ENCODE measurements at regions not wholly inside any gene's neighbourhood (a gene's known extent, or its start where the extent isn't known, plus 50 kb on each side); places are given as distances from the start of the nearest gene placed in this dataset.

DNA sequence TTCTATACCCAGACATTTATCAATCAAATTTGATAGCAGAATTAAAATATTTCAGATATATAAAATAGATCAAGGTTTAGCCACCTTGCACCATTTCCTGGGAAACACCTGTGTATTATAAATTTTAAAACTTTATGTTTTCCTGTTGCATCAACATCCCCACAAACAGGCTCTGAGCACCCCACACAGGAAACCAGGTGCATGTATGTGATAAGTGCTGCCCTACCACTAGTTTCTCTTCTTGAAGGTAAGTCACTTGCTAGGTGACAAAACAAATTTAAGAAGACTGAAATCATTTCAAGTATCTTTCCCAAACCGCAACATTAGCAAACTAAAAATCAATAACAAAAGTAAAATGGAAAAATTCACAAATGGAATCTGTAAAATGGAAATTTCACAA is 496.1 kb upstream of the CCDC54 start:
- H3K9ac ChIP-seq (ENCODE audit: low read depth in 2 of 2, low read length in 2 of 2), result no peak overlapping the region
- H3K4me1 ChIP-seq, result no peaks in the 10 kb centered on the region
- intact Hi-C loops (cut with DNase I), result no loop called here
- DNase-seq, result no peak
- no peak overlapping the region for H3K27ac ChIP-seq
- H3K27me3 ChIP-seq, result no peaks in the 10 kb centered on the region
- TF ChIP-seq, protein P1, sequence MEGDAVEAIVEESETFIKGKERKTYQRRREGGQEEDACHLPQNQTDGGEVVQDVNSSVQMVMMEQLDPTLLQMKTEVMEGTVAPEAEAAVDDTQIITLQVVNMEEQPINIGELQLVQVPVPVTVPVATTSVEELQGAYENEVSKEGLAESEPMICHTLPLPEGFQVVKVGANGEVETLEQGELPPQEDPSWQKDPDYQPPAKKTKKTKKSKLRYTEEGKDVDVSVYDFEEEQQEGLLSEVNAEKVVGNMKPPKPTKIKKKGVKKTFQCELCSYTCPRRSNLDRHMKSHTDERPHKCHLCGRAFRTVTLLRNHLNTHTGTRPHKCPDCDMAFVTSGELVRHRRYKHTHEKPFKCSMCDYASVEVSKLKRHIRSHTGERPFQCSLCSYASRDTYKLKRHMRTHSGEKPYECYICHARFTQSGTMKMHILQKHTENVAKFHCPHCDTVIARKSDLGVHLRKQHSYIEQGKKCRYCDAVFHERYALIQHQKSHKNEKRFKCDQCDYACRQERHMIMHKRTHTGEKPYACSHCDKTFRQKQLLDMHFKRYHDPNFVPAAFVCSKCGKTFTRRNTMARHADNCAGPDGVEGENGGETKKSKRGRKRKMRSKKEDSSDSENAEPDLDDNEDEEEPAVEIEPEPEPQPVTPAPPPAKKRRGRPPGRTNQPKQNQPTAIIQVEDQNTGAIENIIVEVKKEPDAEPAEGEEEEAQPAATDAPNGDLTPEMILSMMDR (IDR thresholded peaks at IDR 0.05), result no peak
- no peaks in the 10 kb centered on the region for H3K36me3 ChIP-seq
- H3K9me3 ChIP-seq, result no peaks in the 10 kb centered on the region
- no peak overlapping the region for H3K4me3 ChIP-seq

- no peaks in the 10 kb centered on the region for H3K27me3 ChIP-seq
- no peaks in the 10 kb centered on the region for H3K9me3 ChIP-seq
- H3K9ac ChIP-seq (ENCODE audit: low read depth in 2 of 2, low read length in 2 of 2), result no peak overlapping the region
- no peak overlapping the region for H3K27ac ChIP-seq
- TF ChIP-seq, protein P1 (IDR thresholded peaks at IDR 0.05), result no peak
- no peaks in the 10 kb centered on the region for H3K4me1 ChIP-seq
- no peaks in the 10 kb centered on the region for H3K36me3 ChIP-seq
- no peak for DNase-seq
- no peak overlapping the region for H3K4me3 ChIP-seq
- intact Hi-C loops (cut with DNase I), result no loop called here
These were observed 494.9 kb upstream of the CCDC54 start for GRCh38 chr3:106882297-106882696.

- DNase-seq, result no peak
- TF ChIP-seq, protein P1 (IDR thresholded peaks at IDR 0.05), result no peak
- H3K4me1 ChIP-seq, result no peaks in the 10 kb centered on the region
- no peak overlapping the region for H3K27ac ChIP-seq
- H3K27me3 ChIP-seq, result no peaks in the 10 kb centered on the region
- no peak overlapping the region for H3K4me3 ChIP-seq
- intact Hi-C loops (cut with DNase I), result no loop called here
- H3K9ac ChIP-seq (ENCODE audit: low read depth in 2 of 2, low read length in 2 of 2), result no peak overlapping the region
- no peaks in the 10 kb centered on the region for H3K36me3 ChIP-seq
- H3K9me3 ChIP-seq, result no peaks in the 10 kb centered on the region
These were observed 471.2 kb upstream of the CCDC54 start for GRCh38 chr3:106906074-106906473.

GRCh38 chr3:106908181-106908938 is 468.9 kb upstream of the CCDC54 start:
- H3K9me3 ChIP-seq, result no peaks in the 10 kb centered on the region
- no peak overlapping the region for H3K27ac ChIP-seq
- no peak overlapping the region for H3K4me3 ChIP-seq
- DNase-seq, result no peak
- no peak overlapping the region for H3K9ac ChIP-seq (ENCODE audit: low read depth in 2 of 2, low read length in 2 of 2)
- H3K4me1 ChIP-seq, result no peaks in the 10 kb centered on the region
- no peaks in the 10 kb centered on the region for H3K36me3 ChIP-seq
- TF ChIP-seq, protein P1 (IDR thresholded peaks at IDR 0.05), result no peak
- no peaks in the 10 kb centered on the region for H3K27me3 ChIP-seq
- intact Hi-C loops (cut with DNase I), result no loop called here

DNA sequence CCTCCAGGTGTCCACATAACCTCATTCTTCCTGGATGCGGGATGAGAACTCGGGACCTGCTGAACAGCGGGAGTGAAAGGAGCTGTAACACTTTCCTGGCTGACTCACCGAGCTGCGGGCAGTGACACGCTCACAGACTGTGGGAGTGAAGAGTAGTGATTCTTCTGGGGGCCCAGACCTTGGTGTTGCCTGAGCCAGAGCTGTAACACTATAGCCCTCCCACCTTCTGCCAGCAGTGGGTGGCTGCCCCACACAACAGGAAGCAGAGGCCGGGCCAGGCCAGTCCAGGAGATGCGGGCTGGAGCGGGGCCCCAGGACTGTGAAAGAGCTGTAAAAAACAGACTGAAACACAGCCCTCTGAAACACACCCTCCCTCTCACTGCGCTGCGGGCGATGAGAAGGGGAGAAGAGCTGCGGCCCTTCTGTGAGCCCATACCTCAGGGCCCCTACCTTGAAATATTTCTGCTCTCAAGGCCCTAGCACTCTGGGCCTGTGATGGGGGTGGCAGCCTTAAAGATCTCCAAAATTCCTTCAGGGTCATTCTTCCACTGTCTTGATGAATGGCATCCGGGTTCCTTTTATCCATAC is 464.0 kb upstream of the CCDC54 start:
- Histone ChIP-seq H3K36me3 (no peaks in the 10 kb centered on the region), H3K4me1 (no peaks in the 10 kb centered on the region), H3K4me3 (no peak overlapping the region), H3K27ac (no peak overlapping the region), H3K9me3 (no peaks in the 10 kb centered on the region), H3K9ac (ENCODE audit: low read depth in 2 of 2, low read length in 2 of 2) (no peak overlapping the region), H3K27me3 (no peaks in the 10 kb centered on the region)
- no peak for DNase-seq
- TF ChIP-seq, protein P1 (IDR thresholded peaks at IDR 0.05), result no peak
- intact Hi-C loops (cut with DNase I), result no loop called here

All from colonic mucosa (tissue), 4 donors.